ENCODE measurements at regions not wholly inside any gene's neighbourhood (a gene's known extent, or its start where the extent isn't known, plus 50 kb on each side); places are given as distances from the start of the nearest gene placed in this dataset.
A peak's percentile ranks its signal among the peaks of the same experiment; 100 is the strongest.
"Not testable (repeated sequence)": the region's sequence is repeated elsewhere in the genome, so short reads cannot be mapped to it uniquely, and the experiment has no call there.

DNA sequence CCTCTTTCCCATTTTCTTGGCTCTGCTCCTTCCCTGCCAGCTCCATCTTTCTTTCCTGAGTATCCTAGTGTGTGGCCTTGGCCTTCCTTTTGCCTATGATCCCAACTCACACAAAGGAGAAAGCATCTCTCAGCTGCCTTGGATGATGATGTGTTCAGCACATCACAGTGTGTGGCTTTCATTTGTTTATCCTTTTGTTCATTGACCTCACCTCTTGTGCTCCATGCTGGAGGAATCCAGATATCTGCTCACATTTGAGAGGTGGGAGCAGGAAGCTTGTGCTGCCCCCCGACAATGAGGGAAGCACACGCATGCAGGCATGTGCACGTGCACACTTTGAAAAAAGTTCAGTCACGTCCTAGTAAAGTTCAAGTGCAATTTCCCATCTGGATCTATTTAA, 131.0 kb downstream of the SMIM20 start:
- DNase-seq (ENCODE audit: low read depth) = no peak

DNA sequence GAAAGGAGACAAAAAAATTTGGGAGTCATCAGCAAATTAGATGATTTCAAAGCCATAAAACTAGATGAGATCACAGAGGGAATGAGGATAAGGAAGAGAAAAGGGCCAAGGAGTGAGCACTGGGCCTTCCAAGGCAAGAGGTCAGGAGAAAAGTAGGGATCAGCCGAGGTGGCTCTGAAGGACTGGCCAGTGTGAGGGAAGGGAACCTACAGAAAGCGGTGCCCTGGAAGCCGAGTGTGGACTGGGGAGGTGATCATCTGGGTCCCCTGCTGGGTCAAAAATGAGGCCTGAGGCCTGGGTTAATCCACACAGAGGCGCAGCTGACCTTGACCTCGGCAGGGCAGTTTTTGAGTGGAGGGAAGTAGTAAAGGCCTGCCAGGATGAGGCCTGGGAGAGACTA, 133.8 kb downstream of the SMIM20 start:
- DNase-seq (ENCODE audit: low read depth) = no peak

DNA sequence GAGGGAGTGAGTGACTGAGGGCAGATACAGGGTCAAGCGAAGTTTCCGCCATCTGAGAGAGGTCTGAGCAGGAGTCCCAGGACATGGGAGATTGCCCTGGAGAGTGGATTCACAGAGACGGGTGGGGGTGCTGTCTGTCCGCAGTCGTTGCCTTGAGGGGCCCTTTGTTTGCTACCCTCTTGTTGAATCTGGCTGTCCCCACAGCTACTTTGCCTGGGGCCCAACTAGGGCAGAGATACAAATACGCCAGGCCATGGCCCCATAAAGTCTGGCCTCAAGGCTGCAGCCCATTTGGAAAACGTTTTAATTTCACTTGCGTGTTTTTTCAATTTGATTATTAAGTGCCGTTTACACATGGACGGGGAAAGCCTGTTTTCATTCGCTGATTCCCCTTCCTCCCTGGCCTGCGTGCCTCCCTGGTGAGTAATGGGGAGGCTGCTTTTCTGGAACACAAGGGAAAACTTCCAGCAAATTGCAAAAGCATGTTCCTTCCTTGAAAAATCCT, 134.4 kb downstream of the SMIM20 start:
- DNase-seq (ENCODE audit: low read depth) = peak; percentile 87

DNA sequence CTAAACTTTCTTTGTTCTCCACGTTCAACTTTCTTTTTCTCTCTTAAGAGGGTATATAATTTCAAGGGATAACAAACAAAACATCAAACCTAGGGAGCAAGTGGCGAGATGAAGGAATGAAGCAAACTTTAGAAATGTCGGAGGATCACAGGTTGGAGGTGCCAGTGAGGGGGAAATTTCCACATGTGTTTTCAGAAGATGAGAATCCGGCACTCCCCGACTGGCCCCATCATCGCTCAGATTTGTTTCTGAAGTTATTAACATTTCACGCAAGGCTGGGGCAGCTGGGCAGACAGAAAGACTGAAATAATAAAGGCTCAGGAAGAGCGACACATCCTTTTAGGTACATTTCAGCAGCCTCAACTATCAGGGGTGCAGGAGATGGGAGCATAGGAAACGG, 134.9 kb downstream of the SMIM20 start:
- DNase-seq (ENCODE audit: low read depth) = peak; percentile 18

DNA sequence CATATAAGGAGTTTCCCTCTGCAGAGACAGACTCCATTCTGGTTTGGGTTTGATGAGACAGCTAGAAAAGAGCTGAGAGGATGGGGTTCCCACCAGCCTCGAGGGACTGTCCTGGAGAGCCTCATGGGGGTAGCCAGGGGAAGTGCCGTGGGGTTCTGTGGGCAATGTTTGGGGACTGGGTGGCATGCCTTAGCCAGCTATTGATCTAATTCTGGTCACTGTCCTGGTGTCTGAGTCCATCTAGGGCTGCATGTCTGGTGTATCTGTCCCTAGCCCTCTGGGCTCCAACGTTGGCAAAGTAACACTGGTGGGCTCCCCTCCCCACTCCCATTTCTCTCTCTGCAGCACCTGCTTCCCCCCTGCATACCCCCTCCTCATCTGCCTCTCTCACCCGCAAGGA, 135.4 kb downstream of the SMIM20 start:
- DNase-seq (ENCODE audit: low read depth) = no peak

DNA sequence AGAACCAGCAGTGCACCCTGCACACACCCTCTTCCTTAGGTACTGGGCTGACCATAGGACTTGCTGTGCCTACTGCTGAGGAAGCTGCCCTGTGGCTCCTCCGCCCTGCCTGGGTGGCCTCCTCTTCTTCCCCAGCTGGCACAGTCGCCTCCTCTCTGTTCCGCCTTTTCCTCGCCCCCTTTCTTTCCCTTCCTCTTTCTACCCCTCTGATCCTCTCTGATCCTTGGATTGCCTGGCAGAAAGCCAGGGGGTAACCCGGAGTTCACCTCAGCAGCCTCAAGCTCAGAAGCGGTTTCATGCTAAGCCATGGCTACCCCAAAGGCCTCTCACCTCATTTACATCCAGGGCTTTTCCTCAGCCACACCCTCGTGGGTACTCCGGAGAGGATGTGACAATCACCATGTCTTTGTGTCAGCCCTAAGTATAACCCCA, 136.2 kb downstream of the SMIM20 start:
- DNase-seq (ENCODE audit: low read depth) = no peak

DNA sequence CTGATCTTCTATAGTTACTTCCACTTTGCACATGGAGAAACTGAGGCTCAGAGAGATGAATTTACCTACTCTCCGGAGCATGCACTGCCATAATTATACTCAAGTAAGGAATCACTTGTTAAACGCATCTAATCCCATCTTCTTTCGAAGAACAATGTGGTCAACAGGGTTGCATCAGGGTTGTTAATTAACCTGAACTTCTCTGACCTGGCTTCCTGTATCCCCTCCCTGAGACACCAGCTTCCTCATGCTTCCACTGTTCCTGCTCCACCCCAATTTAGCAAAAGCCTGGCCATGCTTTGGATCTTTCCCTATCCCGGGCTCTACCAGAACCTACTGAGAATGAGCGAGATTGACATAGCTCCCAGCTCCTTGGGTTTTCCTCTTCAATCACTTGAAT, 136.7 kb downstream of the SMIM20 start:
- DNase-seq (ENCODE audit: low read depth) = no peak

DNA sequence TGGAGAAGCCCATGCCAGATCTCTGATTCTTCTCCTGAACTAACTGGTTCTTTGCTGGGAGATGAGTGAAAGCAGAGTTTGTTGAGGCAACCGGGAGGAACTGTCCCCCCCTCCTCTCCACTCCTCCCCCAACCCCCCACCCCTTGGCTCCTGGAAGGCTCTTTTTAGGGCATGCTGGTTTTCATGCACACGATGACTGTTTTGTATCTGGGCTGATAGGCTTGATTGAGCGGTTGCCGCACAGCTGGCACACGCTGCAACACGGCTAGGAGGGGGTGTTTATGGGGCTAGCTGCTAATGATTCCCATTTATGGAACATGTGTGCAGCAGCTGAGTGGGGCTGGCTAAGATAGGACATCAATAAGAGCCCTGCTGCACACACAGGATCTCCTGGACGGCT, 137.2 kb downstream of the SMIM20 start:
- DNase-seq (ENCODE audit: low read depth) = peak; percentile 28

DNA sequence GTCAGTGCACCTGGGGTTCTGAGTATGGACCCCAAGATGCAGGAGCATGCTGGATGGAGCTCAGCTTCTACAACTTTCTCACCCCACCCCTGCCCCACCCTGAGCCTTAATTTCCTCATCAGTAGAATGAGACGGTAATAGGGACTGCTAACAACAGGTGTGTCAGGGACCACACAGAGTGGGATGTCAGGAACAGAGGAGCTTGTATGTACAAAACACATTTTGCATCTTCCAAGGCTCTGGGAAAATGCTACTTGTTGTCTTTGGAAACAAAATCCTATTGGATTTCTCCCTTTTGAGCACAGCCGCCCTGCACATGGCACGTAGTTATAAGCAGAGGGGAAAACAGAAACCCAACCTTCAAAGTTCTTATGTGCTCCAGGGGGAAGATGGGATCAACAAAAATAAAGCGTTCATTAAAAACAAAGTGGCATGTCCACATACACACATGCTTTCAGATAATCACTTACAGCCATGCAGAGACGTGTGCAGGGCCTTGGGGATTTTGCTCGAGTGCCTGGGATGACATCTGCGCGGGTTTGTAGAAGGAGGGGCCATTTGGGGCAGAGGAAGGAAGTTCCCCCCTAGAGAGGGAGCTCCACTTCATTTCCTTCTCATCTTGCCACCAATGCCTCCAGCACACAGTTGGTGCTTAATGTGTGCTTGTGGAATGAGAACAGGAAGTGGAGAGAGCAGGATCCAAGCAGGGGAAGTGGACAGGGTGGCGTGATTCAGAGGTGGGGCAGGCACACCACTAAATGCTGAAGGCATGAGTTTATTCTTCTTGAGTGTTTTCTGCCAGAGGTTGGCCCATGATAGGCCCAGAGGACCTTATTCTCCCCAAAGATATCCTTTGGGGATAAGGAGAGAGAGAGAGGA, 138.9 kb downstream of the SMIM20 start:
- DNase-seq (ENCODE audit: low read depth) = no peak

DNA sequence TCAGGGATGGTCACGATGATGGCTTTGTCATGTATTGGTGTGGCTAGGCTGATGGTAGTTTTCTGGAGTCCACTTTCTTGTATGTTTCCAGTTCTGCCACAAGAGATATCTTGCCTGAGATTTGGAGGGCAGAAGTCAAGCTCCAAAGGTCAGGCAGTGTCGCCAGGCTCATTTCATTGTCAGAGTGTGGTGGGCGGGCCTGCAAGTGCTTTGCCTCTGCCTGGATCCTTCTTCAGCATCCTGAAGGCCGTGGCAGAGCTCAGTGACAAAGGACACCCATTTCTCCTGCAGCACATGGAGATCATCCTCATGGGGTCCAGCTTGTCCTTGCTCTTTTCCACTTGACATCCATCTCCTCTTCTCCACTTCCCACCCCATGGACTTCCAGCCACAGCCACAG, 139.7 kb downstream of the SMIM20 start:
- DNase-seq (ENCODE audit: low read depth) = no peak

DNA sequence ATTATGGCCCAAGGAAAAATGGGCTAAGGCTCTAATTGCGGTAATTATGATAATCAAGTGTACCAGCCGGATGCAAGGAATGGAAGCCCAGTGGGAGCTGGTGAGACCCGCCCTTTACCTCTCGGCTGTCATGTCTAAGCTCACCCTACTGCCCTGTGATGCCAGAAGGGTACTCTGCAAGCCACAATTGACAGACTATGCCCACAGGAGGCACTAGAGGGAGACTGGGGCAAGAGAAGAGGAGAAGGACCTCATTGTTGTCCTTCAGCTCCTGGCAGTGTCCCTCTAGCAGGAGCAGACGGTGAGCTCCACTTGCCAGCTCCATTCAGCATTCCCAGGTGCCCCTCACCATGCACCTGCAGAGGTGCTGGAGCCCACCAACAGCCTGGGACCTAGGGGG, 141.8 kb downstream of the SMIM20 start:
- no peak for DNase-seq (ENCODE audit: low read depth)

DNA sequence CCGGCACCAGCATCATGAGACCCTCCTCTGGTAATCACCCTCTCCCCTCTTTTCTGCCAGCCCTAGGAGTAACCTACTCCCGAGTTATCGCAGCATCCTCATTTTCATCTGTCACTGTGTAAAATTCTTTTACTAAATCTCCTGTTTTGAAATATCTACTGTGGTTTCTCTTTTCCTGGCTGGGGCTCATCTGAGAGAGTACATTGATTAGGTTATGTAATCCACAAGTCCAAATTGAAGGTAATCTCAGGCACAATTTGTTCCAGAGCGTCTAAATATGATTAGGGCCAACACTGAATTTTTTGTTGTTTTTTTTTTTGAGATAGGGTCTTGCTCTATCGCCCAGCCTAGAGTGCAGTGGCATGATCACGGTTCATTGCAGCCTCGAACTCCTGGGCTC, 142.4 kb downstream of the SMIM20 start:
- DNase-seq (ENCODE audit: low read depth) = no peak

DNA sequence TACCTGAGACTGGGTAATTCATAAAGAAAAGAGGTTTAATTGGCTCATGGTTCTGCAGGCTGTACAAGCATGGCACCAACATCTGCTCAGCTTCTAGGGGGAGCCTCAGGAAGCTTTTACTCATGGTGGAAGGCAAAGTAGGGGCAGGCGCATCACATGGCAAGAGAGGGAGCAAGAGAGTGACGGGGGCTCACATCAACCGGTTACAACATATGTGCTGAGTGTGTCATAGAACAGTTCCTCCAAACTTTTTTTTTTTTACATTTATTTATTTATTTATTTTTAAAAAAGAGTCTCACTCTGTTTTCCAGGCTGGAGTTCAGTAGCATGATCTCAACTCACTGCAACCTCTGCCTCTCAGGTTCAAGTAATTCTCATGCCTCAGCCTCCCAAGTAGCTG, 143.8 kb downstream of the SMIM20 start:
- not testable (repeated sequence) for DNase-seq (ENCODE audit: low read depth)

DNA sequence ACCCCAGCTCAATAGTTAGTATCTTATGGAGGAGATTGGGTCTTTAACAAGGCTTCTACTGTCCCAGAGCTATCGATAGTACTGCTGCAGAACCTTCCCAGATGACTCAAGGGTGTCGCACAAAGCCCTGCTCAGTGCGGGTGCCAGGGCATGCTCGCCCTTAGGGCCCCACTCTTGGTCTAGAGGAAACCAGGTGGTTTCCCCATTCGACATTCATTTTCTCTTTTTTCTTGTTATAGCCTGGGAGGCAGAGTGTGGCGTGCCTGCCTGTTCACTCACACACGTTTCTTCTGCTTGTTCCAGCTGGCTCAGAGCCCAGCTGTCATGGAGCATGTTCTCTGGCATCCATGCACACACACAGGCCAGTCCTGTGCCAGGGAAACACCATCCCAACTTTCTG, 144.5 kb downstream of the SMIM20 start:
- DNase-seq (ENCODE audit: low read depth) = no peak

DNA sequence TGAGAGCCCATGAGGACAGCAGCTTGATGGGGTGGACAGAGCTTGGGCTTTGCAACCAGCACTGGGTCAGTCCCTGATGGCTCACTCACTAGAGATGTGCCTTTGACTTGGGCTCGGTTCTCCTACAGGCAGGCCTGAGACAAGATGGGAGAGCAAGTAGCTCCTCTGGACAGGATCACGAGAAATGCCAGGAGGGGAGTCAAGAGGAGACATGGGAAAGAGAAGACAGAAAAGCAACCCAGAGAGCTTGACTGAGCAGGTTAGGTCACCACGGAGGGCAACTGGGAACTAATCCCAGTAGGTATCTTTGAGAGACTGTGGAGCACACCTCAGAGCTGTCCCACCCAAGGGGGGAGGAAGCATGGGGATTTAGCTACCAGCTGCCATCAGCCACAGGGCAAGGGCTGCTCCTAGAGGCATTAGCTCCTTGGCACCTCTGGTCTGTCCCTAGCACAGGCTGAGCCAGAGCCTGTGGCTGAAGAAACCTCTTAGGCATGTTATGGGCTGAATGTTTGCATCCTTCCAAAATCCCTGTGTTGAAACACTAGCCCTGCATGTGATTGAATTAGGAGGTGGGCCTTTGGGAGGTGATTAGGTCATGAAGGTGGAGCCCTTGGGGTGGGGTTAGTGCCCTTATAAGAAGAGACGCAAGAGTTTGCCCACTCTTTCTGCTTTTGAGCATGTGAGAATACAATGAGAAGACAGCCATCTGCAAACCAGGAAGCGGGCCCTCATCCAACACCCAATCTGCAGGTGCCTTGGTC, 145.6 kb downstream of the SMIM20 start:
- DNase-seq (ENCODE audit: low read depth) = no peak

DNA sequence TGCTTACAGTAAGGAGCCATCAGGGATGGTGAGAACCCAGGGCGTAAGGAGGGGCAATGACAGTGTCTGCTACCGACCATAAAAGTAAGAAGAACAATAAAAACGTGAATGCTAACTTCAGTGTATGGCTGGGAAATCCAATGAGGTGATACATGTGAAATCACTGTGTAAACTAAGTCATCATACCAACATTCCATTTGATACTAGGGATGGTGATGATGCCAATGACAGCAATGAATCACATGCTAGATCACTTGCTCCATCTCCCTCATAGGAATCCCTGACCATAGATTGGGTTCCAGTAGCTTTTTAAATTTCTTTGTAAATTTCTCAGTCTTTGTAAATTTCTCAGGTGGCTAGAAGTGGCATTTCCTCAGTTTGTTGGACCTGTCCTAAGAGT, 146.3 kb downstream of the SMIM20 start:
- DNase-seq (ENCODE audit: low read depth) = no peak

DNA sequence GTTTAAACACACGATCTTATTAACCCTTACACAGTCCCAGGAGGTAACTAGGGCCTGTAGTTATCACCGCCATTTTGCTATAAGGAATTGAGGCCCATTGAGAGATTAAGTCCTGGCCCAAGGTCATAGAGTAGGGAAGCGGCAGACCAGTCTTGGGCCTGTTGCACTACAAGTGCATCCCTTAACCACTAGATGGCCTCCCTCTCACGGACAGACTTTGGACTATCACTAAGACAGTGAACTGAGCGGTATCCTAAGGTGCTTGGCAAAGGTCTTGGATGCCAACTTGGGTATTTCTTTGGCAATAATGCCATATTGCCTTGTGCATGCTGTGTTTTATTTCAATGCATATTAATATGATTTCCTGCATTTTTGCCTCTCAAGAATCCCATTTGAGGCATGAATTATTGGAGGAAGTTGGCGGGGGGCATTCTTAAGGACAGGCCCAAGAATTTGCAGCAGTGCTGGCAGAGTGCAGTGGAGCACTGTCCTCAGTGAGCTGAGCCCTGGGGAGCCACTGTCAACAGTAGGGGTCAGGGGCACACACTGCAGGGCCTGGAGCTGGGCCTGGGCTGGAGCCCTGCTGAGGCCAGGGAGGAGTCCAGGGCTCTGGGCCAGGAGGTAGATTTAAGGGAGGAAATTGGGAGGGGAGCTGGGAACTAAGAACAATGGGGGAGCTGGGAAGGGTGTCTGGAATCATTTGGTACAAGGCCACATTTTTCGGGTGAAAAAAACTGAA, 147.4 kb downstream of the SMIM20 start:
- DNase-seq (ENCODE audit: low read depth) = no peak

DNA sequence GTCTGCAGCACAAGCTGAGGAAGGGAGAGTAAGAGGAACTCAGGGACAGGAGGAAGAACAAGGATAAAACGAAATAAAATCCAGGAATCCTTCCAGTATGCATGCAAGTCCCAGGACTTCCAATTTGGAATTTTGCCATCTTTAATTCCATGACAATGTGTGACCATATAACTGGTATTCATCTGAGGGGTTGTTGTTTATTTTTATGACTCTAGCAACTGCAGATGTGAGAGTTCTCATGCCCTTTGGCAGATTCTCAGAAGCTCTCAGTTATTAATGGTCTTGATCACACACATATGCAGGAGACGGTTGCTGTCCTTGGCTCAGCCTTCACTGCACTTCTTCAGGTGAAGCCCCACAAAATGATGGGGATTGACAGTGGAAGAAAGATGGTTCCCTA, 148.2 kb downstream of the SMIM20 start:
- peak; percentile 58 for DNase-seq (ENCODE audit: low read depth)

DNA sequence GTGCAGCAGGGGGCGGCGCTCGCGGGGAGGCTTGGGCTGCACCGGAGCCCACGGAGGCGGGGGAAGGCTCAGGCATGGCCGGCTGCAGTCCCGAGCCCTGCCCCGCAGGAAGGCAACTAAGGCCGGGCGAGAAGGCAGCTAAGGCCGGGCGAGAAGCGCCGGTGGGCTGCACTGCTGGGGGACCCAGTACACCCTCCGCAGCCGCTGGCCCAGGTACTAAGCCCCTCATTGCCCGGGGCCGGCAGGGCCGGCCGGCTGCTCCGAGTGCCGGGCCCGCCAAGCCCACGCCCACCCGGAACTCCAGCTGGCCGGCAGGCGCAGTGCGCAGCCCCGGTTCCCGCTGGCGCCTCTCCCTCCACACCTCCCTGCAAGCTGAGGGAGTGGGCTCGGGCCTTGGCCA, 150.0 kb downstream of the SMIM20 start:
- not testable (repeated sequence) for DNase-seq (ENCODE audit: low read depth)

DNA sequence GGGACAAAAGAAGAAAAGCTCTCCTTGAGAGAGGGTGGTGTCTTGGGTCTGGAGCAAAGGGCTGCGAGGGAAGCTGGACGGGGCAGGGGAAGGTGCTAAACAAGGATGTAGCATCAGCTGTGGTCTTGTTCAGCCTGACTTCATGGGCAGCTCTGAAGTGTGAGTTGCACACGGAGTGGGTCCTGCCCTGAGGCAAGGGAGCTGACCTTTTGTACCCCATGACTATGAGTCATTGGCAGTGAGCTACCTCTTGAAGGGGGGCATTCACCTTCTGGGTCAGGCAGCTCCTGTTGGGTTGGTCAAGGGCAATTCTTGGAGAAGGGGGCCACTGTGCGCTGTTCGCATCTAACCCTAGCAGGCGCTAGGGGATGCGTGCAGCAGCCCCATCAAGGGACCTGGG, 151.8 kb downstream of the SMIM20 start:
- no peak for DNase-seq (ENCODE audit: low read depth)

DNA sequence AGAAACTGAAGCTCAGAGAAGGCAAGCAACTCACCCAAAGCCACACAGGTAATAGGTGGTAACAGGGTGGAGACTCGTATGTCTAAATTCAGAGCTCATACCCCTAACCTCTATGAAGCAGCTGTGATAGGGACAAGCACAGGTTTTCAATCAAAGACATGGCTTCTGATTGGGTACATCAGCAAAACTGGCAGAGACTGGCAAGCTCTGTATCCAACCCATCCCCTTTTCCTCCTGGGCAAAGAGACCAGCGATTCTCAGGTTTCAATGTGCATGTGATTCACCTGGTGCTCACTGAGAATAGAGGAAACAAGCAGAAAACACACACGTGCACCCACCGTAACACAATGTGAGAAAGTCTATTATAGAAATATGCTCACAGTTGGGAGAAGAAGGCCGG, 153.0 kb downstream of the SMIM20 start:
- no peak for DNase-seq (ENCODE audit: low read depth)

DNA sequence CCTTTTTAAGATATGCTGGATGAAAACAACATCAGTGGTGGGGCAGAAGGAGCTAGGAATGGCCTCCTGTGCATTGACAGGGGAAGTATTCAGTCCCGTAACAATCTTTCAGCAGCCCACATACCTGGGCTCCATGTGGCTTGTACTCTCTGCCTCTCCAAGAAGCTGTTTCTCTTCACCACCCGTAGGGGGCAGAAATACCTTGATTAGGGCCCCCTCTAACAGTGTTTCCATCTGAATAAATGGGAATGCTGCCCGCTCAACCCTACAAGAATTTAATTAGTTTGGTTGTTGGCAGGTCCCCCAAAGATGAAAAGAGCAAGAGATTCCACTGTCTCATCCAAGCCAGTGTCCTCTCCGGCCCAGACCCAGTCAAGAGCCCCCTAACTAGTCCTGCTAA, 155.2 kb downstream of the SMIM20 start:
- DNase-seq (ENCODE audit: low read depth) = no peak

DNA sequence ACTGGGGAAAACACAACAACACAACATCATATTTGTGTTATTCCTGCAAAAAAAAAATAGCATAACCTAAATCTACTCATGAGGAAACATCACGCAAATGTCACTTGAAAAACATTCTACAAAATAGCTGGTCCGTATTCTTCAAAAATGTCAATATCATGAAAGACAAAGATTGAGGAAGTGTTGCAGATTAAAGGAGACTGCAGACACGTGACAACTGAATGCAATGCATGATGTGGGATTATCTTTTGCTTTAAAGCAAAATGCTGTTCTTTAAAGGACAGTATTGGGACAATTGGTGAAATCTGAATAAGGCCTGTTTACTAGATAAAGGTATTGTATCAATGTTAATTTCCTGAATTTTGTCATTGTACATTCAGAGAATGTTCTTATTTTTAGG, 157.7 kb downstream of the SMIM20 start:
- DNase-seq (ENCODE audit: low read depth) = no peak
